Trophoblast cell (in vitro differentiated cells and primary cell): ENCODE measurements at regions not wholly inside any gene's neighbourhood (a gene's known extent, or its start where the extent isn't known, plus 50 kb on each side); places are given as distances from the start of the nearest gene placed in this dataset.

Source experiments
- DNase-seq, 2 donors: peaks; one replicate each; pipeline ENCODE4 v3.0.0-alpha.2; 2016
- H2AFZ ChIP-seq: 2 replicates; pipeline ENCODE4 v1.6.1; 2013; ENCODE audit warnings: low read length, moderate library complexity, mild to moderate bottlenecking; ENCODE audit not compliant: insufficient read depth, poor library complexity
- H2AK5ac ChIP-seq: 2 replicates; pipeline ENCODE4 v1.6.1; 2013; ENCODE audit warnings: mild to moderate bottlenecking, low read length
- H2BK120ac ChIP-seq: 2 replicates; pipeline ENCODE4 v1.6.1; 2013; ENCODE audit warnings: low read length, mild to moderate bottlenecking, moderate library complexity; ENCODE audit not compliant: insufficient read depth, poor library complexity
- H2BK12ac ChIP-seq: 2 replicates; pipeline ENCODE4 v1.6.1; 2013; ENCODE audit warnings: mild to moderate bottlenecking, low read length, moderate library complexity
- H2BK5ac ChIP-seq: 2 replicates; pipeline ENCODE4 v1.6.1; 2013; ENCODE audit warnings: low read length, low read depth, moderate library complexity, mild to moderate bottlenecking; ENCODE audit not compliant: poor library complexity
- H3K14ac ChIP-seq: 2 replicates; pipeline ENCODE4 v1.6.1; 2013; ENCODE audit warnings: mild to moderate bottlenecking, low read length
- H3K18ac ChIP-seq: 2 replicates; pipeline ENCODE4 v1.6.1; 2013; ENCODE audit warnings: mild to moderate bottlenecking, low read length
- H3K23ac ChIP-seq: 2 replicates; pipeline ENCODE4 v1.6.1; 2013; ENCODE audit warnings: low read length
- H3K27ac ChIP-seq: 2 replicates; pipeline ENCODE4 v1.5.1; 2013; ENCODE audit warnings: low read depth, mild to moderate bottlenecking, inconsistent platforms, low read length, moderate library complexity
- H3K27me3 ChIP-seq: 2 replicates; pipeline ENCODE4 v1.6.1; 2013; ENCODE audit warnings: inconsistent platforms, mild to moderate bottlenecking, low read length, moderate library complexity; ENCODE audit not compliant: insufficient read depth
- H3K36me3 ChIP-seq, 2 experiments: 1 replicate in 1 of 2; 2 replicates in 1 of 2; pipeline ENCODE4 v1.6.1; 2013; ENCODE audit warnings: low read length in 2 of 2, mild to moderate bottlenecking in 2 of 2, moderate library complexity in 1 of 2; ENCODE audit not compliant: insufficient read depth in 2 of 2, control insufficient read depth in 1 of 2
- H3K4ac ChIP-seq: 2 replicates; pipeline ENCODE4 v1.6.1; 2013; ENCODE audit warnings: low read depth, mild to moderate bottlenecking, low read length, moderate library complexity
- H3K4me1 ChIP-seq, 2 experiments: 1 replicate in 1 of 2; 2 replicates in 1 of 2; pipeline ENCODE4 v1.6.1; 2013; ENCODE audit warnings: low read length in 2 of 2, mild to moderate bottlenecking in 2 of 2, moderate library complexity in 1 of 2; ENCODE audit not compliant: insufficient read depth in 2 of 2, control insufficient read depth in 1 of 2
- H3K4me2 ChIP-seq: 2 replicates; pipeline ENCODE4 v1.6.1; 2013; ENCODE audit warnings: inconsistent platforms, mild to moderate bottlenecking, low read length, moderate library complexity
- H3K4me3 ChIP-seq: 2 replicates; pipeline ENCODE4 v1.5.1; 2013; ENCODE audit warnings: mild to moderate bottlenecking, low read depth, low read length, inconsistent platforms
- H3K79me1 ChIP-seq: one replicate; pipeline ENCODE4 v1.6.1; 2013; ENCODE audit warnings: low read length
- H3K79me2 ChIP-seq: 2 replicates; pipeline ENCODE4 v1.6.1; 2013; ENCODE audit warnings: low read length, mild to moderate bottlenecking; ENCODE audit not compliant: control insufficient read depth, insufficient read depth, poor library complexity
- H3K9ac ChIP-seq: 2 replicates; pipeline ENCODE4 v1.6.1; 2013; ENCODE audit warnings: mild to moderate bottlenecking, low read length
- H3K9me3 ChIP-seq: 2 replicates; pipeline ENCODE4 v1.6.1; 2013; ENCODE audit warnings: low read depth, mild to moderate bottlenecking, control low read depth, inconsistent platforms, low read length; ENCODE audit not compliant: insufficient read depth
- H4K12ac ChIP-seq: 2 replicates; pipeline ENCODE4 v1.6.1; 2013; ENCODE audit warnings: low read depth, mild to moderate bottlenecking, low read length, moderate library complexity
- H4K8ac ChIP-seq: 2 replicates; pipeline ENCODE4 v1.6.1; 2013; ENCODE audit warnings: low read depth, mild to moderate bottlenecking, low read length, moderate library complexity
- H4K91ac ChIP-seq: one replicate; pipeline ENCODE4 v1.6.1; 2013; ENCODE audit warnings: low read depth, mild to moderate bottlenecking, low read length, moderate library complexity
- WGBS: extraction: QIAGEN DNeasy Blood & Tissue Kit; methylation state at CpG from one replicate; pipeline ENCODE4 v1.1.7; 2013; ENCODE audit warnings: missing lambda C conversion rate; ENCODE audit not compliant: insufficient read length, insufficient coverage; ENCODE audit errors: extremely low coverage; 5-methylcytosine and 5-hydroxymethylcytosine counted together

DNA sequence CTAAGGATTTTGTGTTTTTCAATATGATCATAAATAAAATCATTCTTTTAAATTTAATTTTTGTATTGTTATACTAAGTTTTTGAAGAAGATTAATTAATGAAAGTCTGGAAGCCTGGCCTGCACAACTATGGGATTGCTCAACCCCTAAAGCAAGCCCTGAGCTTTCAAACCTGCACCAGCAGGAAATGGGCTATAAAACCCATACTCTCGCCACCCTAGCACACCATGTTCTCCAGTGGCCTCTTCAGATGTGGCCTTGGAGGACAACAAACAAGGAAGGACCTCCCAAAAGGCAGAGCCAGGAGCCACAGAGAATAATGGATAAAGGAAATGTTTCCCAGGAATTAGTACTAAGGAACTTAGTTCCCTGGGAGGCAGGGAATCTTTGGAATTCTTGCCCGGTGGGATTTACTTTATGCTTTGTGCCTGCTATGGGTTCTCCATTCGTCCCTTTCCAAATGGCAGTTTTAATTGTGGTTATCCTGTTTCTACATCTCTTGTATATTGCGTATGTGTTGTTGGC, 212.5 kb downstream of the ZFP36L2 start:
- no peak for DNase-seq
- Histone ChIP-seq H3K9me3 (no peaks in the 10 kb centered on the region), H3K4ac (no peak overlapping the region), H3K4me2 (no peak overlapping the region), H2BK12ac (no peak overlapping the region), H2AK5ac (no peak overlapping the region), H4K91ac (no peak overlapping the region), H2BK120ac (no peak overlapping the region), H4K8ac (no peak overlapping the region), H3K4me1 (peaks cover 12 to 25% of the 10 kb centered on the region in 2 experiments), H3K79me1 (peaks cover 5% of the 10 kb centered on the region), H3K23ac (no peak overlapping the region), H3K27ac (no peak overlapping the region), H3K4me3 (no peak overlapping the region), H4K12ac (no peak overlapping the region), H3K14ac (no peak overlapping the region), H3K9ac (no peak overlapping the region), H2BK5ac (peak overlapping the region; percentile 16), H3K18ac (no peak overlapping the region), H2AFZ (no peak overlapping the region), H3K79me2 (no peaks in the 10 kb centered on the region), H3K36me3 (no peaks in the 10 kb centered on the region), H3K27me3 (no peaks in the 10 kb centered on the region)
- WGBS, result no CpG with 5 or more reads among the region's 4 CpGs

GRCh38 chr2:43012966-43013365, 213.4 kb downstream of the ZFP36L2 start:
- Histone ChIP-seq H3K4ac (no peak overlapping the region), H3K23ac (no peak overlapping the region), H3K27me3 (no peaks in the 10 kb centered on the region), H4K12ac (no peak overlapping the region), H2BK120ac (no peak overlapping the region), H2AK5ac (no peak overlapping the region), H4K8ac (no peak overlapping the region), H3K18ac (no peak overlapping the region), H3K4me1 (peaks cover 6 to 16% of the 10 kb centered on the region in 2 experiments), H4K91ac (no peak overlapping the region), H2AFZ (no peak overlapping the region), H3K79me2 (no peaks in the 10 kb centered on the region), H2BK12ac (no peak overlapping the region), H3K27ac (no peak overlapping the region), H3K14ac (no peak overlapping the region), H3K9ac (no peak overlapping the region), H3K36me3 (no peaks in the 10 kb centered on the region), H3K4me3 (no peak overlapping the region), H3K79me1 (peaks cover 2% of the 10 kb centered on the region), H3K4me2 (no peak overlapping the region), H3K9me3 (peaks cover 3% of the 10 kb centered on the region), H2BK5ac (no peak overlapping the region)
- no peak for DNase-seq
- no CpG with 5 or more reads among the region's 2 CpGs for WGBS

DNA sequence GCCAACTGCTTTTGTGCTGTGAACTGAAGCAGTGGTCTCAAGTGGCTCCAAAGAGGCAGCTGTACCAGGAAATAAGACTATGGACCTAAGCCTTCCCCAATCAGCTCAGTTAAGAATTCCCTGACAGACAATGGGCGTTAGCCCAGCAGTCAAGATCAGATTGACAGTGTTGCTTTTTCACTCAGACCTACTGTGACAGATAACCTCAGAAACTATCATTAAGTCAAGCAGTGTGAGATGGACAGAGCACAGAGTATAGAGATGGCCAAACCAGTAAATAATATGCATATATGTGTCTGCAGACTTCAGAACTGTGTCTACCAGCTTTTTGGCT, 215.3 kb downstream of the ZFP36L2 start:
- H4K91ac ChIP-seq, result peak overlapping the region; percentile 31
- no peak overlapping the region for H3K4me2 ChIP-seq
- no peak overlapping the region for H4K8ac ChIP-seq
- no peaks in the 10 kb centered on the region for H3K27me3 ChIP-seq
- H3K4ac ChIP-seq, result no peak overlapping the region
- no peak overlapping the region for H2BK5ac ChIP-seq
- H2AK5ac ChIP-seq, result no peak overlapping the region
- H3K23ac ChIP-seq, result no peak overlapping the region
- no peaks in the 10 kb centered on the region for H3K79me2 ChIP-seq
- no peak for DNase-seq
- no peak overlapping the region for H3K18ac ChIP-seq
- H4K12ac ChIP-seq, result no peak overlapping the region
- no peak overlapping the region for H2BK12ac ChIP-seq
- no peaks in the 10 kb centered on the region for H3K36me3 ChIP-seq
- H3K4me1 ChIP-seq, result peaks cover 4 to 16% of the 10 kb centered on the region in 2 experiments
- peaks cover 3% of the 10 kb centered on the region for H3K9me3 ChIP-seq
- no CpG with 5 or more reads among the region's 1 CpG for WGBS
- H3K9ac ChIP-seq, result peak overlapping the region; percentile 31
- peak overlapping the region; percentile 8 for H3K27ac ChIP-seq
- H3K14ac ChIP-seq, result no peak overlapping the region
- H2BK120ac ChIP-seq, result no peak overlapping the region
- H3K4me3 ChIP-seq, result no peak overlapping the region
- peaks cover 2% of the 10 kb centered on the region for H3K79me1 ChIP-seq
- H2AFZ ChIP-seq, result no peak overlapping the region

DNA sequence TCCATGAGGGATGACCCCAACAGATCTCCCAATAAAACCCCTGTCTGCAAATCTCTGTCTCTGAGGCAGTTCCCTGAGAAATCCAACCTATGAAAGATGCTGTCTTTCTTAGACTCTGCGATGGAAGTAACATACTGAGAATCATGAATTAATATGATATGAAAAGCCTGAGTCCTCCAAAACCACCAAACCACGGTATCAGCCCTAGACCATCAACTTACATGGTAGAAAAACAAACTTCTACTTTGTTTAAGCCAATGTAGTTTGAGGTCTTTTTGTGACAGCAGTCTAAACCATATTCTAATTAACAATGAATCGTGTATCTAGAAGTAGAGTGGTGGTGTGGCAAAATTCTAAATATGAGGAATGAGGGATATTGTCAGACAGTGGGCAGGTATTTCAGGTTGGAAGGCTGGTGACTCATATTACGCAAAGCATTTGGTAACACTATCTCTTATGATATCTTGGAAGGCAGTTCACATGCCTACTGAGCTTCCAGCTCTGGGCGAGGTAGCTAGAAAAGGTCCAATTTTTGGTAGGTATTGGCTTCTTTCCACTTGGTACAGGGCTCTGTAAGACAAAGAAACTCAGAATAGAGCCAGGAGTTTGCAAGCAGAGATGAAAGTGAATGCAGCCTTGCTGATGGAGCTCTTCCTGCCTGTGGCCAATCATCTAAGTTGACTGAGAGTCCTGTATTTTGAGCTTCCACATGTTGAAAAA, 215.8 kb downstream of the ZFP36L2 start:
- H2AFZ ChIP-seq, result no peak overlapping the region

More for the DNA sequence above, 215.8 kb downstream of the ZFP36L2 start:
- Histone ChIP-seq H3K4ac (no peak overlapping the region), H3K79me1 (peaks cover 2% of the 10 kb centered on the region), H3K14ac (no peak overlapping the region), H2AK5ac (no peak overlapping the region), H4K12ac (no peak overlapping the region), H3K4me3 (no peak overlapping the region), H3K27me3 (no peaks in the 10 kb centered on the region), H2BK12ac (peak overlapping the region; percentile 15), H3K4me1 (peaks cover 4 to 16% of the 10 kb centered on the region in 2 experiments), H2BK120ac (no peak overlapping the region), H4K8ac (no peak overlapping the region), H3K36me3 (no peaks in the 10 kb centered on the region), H3K4me2 (no peak overlapping the region), H2BK5ac (no peak overlapping the region), H3K23ac (no peak overlapping the region), H3K79me2 (no peaks in the 10 kb centered on the region), H3K9ac (peak overlapping the region; percentile 31), H3K18ac (no peak overlapping the region), H3K27ac (peak overlapping the region; percentile 8), H3K9me3 (peaks cover 3% of the 10 kb centered on the region), H4K91ac (peak overlapping the region; percentile 32)
- no CpG with 5 or more reads among the region's 5 CpGs for WGBS
- peak; percentile 63 to 86 for DNase-seq
